ENCODE measurements at regions not wholly inside any gene's neighbourhood (a gene's known extent, or its start where the extent isn't known, plus 50 kb on each side); places are given as distances from the start of the nearest gene placed in this dataset.

GRCh38 chr4:79764120-79764519, 308.9 kb downstream of the ANTXR2 start:
- no peak for TF ChIP-seq SMC3 (IDR thresholded peaks at IDR 0.05; ENCODE audit: low read depth, low read length)
- TF ChIP-seq CTCF (IDR thresholded peaks at IDR 0.05): no peak
- TF ChIP-seq MAX (IDR thresholded peaks at IDR 0.05; ENCODE audit: low read depth): no peak
- no peak for TF ChIP-seq RCOR1 (IDR thresholded peaks at IDR 0.05; ENCODE audit: low read length)
- TF ChIP-seq MXI1 (IDR thresholded peaks at IDR 0.05; ENCODE audit: low read depth, low read length): no peak
- no peak for TF ChIP-seq RFX5 (IDR thresholded peaks at IDR 0.05; ENCODE audit: low read length)
- TF ChIP-seq FOXM1 (IDR thresholded peaks at IDR 0.05; ENCODE audit: low read depth): no peak
- no peak for TF ChIP-seq JUND (IDR thresholded peaks at IDR 0.05)
- TF ChIP-seq REST (IDR thresholded peaks at IDR 0.05; ENCODE audit: low read depth, low read length): no peak

All from SK-N-SH (cell line).